Fibroblast of skin of abdomen (primary cell): ENCODE measurements at regions not wholly inside any gene's neighbourhood (a gene's known extent, or its start where the extent isn't known, plus 50 kb on each side); places are given as distances from the start of the nearest gene placed in this dataset.
"Not testable (repeated sequence)": the region's sequence is repeated elsewhere in the genome, so short reads cannot be mapped to it uniquely, and the experiment has no call there.

Source experiments
- DNase-seq: peaks from one replicate; pipeline ENCODE4 v3.0.0-alpha.2; 2013

DNA sequence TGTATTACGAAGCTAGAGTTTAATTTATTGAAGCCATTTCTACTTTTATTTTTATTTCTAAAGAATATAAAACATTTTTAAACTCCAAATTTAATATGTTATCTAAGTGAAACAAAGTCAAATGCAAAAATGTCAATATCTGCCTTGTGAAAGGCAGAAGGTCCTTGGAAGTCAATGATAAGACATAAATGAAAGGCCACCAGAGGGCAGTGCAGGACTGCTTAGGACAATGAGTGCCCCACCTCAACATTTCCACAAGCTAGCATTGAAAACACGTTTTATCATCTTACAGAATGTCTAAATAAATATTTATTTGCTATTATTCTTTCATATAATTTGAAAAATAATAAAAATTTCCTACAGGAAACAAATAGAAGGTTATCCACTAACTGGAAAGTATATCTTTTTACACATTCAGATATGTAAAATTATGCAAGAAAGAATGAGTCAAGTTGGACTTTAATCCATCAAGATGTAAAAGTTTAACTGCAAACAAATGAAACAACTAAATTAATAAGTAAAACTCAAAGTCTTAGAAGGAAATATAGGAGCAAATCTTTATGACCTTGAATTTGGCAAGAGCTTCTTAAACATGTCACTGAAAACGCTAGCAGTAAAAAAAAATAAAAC, 140.1 kb upstream of the FMN2 start:
- peak; percentile 63 for DNase-seq

GRCh38 chr1:239952348-239953308, 139.1 kb upstream of the FMN2 start:
- DNase-seq = no peak

DNA sequence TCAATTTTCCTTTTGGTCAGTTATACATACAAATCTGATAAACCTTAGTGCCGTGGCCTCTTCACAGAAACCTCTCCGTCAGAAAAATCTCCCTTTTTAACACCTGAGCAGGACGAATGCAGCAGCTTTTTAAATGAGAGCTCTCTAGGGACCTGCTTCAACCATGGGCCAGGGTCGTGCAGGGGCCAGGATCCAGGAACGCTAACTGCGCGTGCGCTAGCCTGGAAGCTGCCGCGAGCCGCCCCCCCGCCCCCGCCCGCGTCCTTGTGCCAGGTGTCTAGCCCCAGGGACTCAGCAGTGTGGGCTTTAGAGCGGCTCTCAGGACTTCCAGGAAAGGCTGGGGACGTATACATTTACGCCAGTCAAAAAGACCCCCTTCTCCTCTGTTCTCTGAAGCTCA, 136.8 kb upstream of the FMN2 start:
- DNase-seq = no peak

DNA sequence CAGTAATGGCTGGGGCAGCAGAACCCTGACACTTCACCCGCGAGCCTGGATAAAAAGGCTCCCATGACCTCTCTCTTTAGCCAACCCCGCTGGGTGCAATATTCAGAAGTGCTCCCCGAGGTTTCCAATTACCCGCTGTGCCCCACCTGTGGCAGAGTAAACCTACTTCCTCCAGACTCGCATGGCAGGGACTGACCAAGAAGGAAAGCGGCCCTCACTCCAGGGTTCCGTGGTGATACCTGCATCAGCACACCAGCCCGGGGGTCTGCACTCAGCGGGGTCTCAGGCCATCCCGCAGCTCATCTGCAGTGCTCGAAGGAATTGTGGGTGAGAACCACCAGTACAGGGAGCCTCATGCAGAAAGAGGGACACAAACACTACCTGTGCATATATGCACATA, 136.3 kb upstream of the FMN2 start:
- no peak for DNase-seq

- no peak for DNase-seq
Observed at GRCh38 chr1:239956263-239956662, 135.4 kb upstream of the FMN2 start.

GRCh38 chr1:239958063-239958462, 133.6 kb upstream of the FMN2 start:
- DNase-seq = no peak

DNA sequence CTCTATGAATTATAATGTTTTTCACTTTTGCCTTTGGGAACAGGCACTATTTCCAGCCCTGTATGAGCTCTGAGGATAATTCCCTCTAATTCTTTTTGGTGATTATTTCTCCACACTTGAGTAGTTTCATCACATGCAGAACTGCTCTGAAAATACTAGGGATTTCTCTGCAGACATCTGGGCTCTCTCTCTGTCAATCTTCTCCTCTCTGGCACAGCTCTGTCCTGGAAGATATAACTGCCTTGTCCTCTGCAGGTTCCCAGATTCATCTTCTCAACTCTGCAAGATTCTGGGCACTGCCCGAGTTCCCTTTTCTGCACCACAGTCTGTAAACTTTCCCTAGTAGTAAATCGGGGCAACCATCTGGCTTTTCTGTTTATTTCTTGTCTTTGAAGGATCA, 131.3 kb upstream of the FMN2 start:
- no peak for DNase-seq

- DNase-seq = no peak
Observed at GRCh38 chr1:239963856-239964255, 127.8 kb upstream of the FMN2 start.

DNA sequence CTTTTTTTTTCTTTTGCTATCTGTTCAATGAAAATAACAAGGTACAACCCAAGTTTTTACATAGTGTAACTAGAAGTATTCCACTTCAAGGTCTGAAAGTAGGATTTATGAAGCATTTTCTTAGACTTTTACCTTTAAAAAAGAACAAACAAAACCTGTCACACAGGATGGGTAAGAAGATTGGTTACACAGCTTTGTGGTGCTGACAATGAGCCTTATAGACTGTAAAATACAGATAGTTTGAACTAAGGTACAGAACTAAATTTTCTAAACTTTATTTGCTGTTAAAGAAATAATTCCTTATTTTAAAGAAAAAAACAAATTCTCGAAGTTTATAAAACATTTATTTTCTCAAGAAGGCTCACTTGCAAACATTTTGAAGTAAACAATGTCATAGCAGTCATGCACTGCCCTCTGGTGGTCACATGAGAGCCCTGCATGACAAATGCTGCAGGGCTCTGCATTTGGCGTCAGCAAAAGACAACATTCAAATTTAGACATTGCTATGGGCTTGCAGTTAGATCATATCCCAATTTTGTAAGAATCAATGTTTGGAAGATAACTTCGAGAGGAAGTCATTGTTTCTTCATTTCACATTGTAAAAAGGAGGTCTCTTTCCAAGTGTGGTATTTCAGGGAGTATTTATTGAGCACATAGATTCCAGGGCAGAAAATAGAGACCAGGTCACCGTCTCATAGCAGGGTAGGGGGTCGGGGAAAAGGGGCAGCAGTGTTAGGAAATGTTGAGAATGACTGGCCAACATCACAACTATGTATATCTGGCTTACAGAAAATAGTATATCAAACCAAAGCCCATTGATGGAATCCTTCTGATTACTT, 115.3 kb upstream of the FMN2 start:
- peak; percentile 42 for DNase-seq

DNA sequence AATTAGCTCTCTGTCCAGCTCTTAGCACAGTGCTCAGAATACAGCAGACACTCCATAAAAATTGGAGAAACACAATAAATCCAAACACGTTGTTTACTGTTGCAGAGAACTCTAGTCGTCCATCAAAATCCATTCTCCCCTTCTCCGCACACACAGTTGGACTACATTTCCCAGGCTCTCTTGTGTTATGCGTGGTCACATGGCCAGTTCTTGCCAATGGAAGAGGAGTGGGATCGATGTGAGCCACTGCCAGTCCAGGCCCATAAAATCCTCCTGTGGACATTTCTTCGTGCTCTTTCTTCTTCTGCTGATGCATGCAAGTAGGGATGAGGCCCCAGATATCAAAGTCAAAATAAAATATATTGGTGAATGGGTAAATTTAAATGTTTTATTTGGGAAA, 114.3 kb upstream of the FMN2 start:
- no peak for DNase-seq

- DNase-seq = no peak
Observed at GRCh38 chr1:239979456-239979855, 112.2 kb upstream of the FMN2 start.

GRCh38 chr1:239982762-239983161, 108.9 kb upstream of the FMN2 start:
- DNase-seq = no peak

- DNase-seq = no peak
Observed at GRCh38 chr1:239985044-239985443, 106.6 kb upstream of the FMN2 start.

- peak; percentile 38 for DNase-seq
Observed at GRCh38 chr1:239987103-239987745, 104.5 kb upstream of the FMN2 start.

DNA sequence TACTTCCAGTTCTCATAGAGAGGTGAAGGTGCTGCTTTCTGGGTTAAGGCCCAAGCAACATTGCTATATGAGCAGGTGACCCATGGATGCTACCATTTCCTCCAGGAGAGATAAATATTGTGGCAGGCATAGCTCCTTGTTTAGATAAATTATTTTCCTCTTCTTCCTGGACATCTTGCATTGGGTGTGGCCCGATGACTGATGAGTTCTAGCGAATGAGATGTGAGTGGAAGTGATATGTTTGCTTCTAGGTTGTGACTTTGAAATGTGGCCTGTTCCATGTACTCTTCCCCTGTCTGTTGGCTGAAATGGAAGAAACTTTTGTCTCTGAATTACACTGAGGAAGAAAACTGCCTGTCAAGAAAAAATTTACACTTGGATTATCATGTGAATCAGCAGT, 101.7 kb upstream of the FMN2 start:
- no peak for DNase-seq

- not testable (repeated sequence) for DNase-seq
Observed at GRCh38 chr1:239992566-239992965, 99.1 kb upstream of the FMN2 start.

- DNase-seq = no peak
Observed at GRCh38 chr1:239993366-239993765, 98.3 kb upstream of the FMN2 start.

- no peak for DNase-seq
Observed at GRCh38 chr1:239995281-239995680, 96.4 kb upstream of the FMN2 start.

DNA sequence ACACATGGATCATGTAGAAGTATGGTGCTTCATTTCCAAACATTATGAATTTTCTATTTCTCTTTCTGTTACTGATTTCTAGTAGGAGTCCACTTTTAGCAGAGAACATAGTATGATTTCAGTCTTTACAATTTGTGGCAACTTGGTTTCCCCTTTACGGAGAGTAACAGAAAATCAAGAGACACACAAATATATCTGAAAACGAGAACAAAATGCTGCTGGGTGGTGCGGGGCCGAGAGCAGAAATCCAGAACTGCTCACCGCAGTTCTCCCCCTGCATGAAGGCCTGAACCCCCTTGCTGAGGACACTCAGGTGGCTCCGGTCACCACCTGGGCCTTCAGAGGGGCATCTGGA, 94.5 kb upstream of the FMN2 start:
- no peak for DNase-seq

GRCh38 chr1:239997515-239998311, 94.0 kb upstream of the FMN2 start:
- no peak for DNase-seq

- no peak for DNase-seq
Observed at GRCh38 chr1:239998312-239998649, 93.4 kb upstream of the FMN2 start.

GRCh38 chr1:239999170-239999569, 92.5 kb upstream of the FMN2 start:
- DNase-seq = no peak
